HG02678 (cell line): ENCODE measurements at regions not wholly inside any gene's neighbourhood (a gene's known extent, or its start where the extent isn't known, plus 50 kb on each side); places are given as distances from the start of the nearest gene placed in this dataset.

Experiments used
- ATAC-seq: cut with Tn5 transposase; IDR thresholded peaks from one replicate; pipeline ENCODE4 v1.9.1; 2021; ENCODE audit warnings: mild to moderate bottlenecking, moderate library complexity; ENCODE audit not compliant: unreplicated experiment

DNA sequence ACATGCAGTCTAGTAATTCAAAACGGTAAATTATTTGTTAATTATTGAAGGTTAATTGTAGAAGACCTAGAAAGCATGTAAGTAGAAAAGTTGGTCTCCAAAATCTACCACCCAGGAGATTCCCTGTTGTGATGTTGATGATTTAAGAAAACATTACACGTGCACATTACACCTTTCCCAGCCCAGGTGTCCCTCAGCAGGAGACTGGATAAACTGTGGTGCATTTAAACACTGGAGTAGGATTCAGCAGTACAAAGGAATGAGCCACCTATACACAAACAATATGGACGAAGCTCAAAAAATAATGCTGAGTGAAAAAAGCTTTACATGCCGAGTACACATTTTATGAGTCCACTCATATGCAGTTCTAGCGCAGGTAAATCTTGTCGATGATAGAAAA is 109.0 kb upstream of the STARD3NL start:
- no peak for ATAC-seq

DNA sequence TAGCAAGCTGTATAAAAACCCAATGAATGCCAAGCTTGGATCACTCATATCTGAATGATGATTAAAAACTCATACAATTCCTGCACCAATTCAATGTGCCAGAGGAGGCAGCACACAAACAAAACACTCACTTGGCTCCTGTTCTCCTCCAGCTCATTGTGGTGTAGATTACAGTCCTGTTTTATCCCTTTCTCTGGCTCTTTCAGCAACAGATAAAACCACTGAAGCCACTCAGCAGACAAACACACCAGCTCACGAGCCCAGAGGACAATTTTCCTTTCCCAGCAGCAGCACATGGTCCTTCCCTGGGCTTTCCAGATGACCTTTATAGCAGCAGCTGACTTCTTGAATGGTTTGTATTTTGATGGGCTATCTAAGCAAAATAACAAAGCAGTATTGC is 107.3 kb upstream of the STARD3NL start:
- ATAC-seq: no peak

GRCh38 chr7:38086857-38087256 is 91.2 kb upstream of the STARD3NL start:
- ATAC-seq: no peak

GRCh38 chr7:38102507-38102906 is 75.5 kb upstream of the STARD3NL start:
- no peak for ATAC-seq

DNA sequence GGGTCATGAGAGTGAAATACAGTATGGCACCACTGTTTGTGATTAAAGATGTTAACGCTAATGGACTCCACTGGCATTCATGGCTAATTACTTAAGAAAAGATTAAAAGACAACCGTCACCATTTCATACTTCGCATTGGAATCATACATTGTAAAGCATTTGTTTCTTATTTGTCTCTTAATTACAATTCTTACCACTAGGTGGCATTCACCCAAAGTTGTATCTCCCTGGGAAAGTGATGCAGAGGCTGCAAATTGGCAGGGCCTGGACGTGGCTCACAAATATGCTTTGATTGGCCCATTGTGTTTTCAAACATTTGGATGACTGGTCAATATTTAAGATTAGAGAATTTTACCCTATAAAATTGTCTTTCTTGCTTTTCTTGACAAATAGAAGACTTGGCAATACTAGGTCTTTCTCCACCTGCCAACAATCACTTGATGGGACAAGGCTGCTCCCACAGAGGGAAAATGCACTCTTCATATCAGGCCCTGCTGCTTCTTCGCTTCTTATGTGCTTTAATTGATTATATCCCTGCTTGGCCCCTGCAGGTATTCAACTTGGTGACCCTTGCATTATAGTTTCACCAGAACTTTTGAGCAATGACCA is 72.1 kb upstream of the STARD3NL start:
- peak; percentile 57 for ATAC-seq

DNA sequence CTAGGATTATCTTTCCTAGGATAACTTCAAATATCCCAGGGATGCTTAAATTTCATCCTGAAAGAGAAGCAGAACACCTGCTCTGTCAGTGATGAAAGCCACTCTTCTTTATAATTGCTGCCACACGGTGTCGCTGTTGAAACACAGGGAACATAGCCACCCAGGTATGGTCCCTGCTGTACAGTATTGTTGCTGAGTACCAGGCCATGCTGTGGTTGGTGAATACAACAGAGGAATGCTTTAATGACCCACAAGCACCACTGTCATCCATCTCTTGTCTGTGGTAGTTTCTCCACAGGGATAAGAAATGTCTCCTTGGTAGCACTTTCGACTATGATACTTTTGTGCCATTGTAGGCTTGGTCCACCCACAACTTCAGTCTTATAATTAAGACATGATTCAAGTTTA is 70.6 kb upstream of the STARD3NL start:
- ATAC-seq: peak; percentile 78

DNA sequence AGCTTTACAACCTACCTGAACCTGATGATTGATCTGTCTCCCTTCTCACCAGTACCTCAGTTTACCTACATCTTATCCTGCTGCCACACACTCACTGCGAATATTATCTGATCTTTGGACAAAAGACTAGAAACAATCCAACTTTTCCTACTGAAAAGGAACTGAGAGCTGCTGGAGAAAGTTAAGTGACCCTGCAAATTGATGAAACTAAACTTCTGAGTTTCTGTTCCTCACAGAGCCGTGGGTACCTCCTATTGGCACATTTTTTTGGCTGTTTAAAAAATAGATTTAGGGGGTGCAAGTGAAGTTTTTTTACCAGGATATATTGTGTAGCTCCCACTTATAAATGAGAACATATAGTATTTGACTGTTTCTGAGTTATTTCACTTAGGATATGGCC is 66.0 kb upstream of the STARD3NL start:
- ATAC-seq: no peak

DNA sequence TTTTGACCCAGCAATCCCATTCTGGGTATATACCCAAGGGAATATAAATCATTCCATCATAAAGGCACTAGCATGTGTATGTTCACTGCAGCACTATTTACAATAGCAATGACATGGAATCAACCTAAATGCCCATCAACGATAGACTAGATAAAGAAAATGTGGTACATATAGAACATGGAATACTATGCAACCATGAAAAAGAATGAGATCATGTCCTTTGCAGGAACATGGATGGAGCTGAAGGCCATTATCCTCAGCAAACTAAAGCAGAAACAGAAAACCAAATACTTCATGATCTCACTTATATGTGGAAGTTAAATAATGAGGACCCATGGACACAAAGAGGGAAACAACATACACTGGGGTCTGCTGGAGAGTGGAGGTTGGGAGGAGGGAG is 58.0 kb upstream of the STARD3NL start:
- no peak for ATAC-seq

- no peak for ATAC-seq
Observed at GRCh38 chr7:38122501-38122900, 55.5 kb upstream of the STARD3NL start.

DNA sequence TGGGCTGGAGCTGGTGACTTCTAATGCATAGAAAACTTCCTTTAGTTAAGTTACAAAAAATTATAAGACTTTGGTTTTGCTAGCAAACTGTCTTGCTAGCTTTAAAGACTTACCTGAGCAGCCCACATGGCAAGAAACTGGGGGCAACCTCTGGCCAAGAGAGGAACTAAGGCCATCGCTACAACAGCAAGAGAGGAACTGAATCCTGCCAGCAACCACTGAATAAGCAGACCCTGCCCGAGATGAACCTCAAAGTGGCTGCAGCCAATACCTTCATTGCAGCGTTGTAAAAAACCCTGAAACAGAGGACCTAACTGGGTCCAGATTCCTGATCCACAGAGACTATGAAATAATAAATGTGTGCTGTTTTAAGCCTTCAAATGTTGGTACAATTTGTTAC is 54.6 kb upstream of the STARD3NL start:
- ATAC-seq: no peak

- ATAC-seq: no peak
Observed at GRCh38 chr7:38127216-38128207, 50.5 kb upstream of the STARD3NL start.
